ENCODE measurements at regions not wholly inside any gene's neighbourhood (a gene's known extent, or its start where the extent isn't known, plus 50 kb on each side); places are given as distances from the start of the nearest gene placed in this dataset.

DNA sequence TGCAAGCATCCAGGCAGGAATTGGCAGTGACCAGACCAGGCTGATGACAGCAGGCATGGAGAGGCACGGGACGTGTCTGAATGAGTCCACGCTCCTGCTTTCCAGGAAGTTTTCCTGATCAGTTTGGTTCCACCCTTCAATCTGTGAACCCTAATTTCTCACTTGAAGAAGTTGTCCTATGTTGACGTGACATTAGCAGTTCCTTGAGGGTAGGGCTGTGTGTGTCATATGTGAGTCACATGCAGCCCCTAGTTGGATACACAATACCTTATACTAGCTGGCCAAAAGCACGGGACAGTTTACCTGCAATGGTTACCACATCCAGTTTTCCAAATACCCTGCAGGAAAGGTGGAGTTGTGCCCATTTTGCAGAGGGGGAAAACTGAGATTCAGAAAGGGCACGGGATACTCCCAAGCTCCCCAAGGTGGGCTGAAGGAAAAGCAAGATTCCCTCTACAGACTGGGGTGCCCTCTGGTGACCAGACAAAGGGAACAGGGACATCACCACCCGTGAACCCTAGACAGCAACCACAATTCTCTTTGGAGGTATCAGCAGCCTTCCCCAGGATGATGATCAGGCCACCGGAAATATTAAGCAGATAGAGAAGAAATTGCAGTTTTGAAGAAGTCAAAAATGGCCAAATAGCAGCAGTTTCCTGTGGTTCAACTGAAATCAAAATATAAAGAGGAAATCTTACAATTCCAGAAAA is 194.5 kb downstream of the PHETA1 start:
- no peak for DNase-seq (ENCODE audit: low read depth)

DNA sequence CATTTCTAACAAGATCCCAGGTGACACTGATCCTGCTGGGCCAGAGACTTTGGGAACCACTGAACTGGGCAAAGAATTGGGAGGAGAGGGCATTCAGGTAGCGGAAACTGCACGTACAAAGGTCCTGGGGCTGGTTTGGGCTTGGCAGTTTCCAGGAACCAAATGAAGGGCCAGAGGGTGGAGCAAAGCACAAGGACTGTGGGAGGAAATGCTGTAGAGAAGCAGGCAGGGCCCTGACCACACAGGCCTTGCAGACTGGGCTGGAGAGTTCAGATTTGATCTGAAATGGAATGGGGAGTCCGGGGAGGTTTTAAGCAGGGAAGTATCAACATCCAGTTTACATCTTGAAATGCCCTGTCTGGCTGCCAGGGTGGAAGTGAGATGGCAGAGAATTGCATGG is 195.1 kb downstream of the PHETA1 start:
- no peak for DNase-seq (ENCODE audit: low read depth)

DNA sequence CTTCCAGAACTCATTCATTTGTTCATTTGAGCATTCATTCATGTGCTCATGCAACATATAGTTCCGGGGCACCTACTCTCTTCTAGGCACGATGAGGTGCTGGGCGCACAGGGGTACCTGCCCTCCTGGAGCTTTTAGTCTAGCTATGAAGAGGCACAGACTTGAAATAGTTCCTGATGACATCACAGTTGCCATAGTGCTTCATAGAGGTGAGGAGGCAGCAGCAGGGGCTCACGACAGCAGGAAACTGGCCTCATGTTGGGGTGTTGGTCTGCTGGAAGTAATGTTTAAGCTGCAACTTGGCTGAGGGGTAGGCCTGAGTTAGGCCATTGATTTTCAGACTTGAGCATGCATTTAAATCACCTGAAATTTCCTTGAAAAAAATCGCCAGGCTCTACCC is 195.5 kb downstream of the PHETA1 start:
- DNase-seq (ENCODE audit: low read depth), result no peak

DNA sequence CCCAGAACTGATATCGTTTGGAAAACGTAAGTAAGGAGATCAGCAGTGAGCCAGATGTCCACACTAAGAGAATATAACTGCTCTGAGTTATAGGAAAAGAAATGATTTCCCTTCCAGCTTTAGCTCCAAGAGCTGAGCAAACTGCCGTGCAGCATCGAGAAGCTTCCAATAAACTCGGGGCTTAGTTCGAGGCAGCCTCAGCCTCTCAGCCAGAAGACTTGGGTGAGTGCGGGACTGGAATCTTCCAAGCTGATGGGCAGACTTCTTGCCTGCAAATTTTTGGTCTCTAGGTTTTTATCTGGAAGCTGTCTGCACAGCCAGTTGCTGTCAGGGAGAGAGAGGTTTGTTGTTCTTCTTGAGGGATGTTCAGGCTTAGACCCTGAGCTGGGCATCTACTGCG is 196.1 kb downstream of the PHETA1 start:
- no peak for DNase-seq (ENCODE audit: low read depth)

DNA sequence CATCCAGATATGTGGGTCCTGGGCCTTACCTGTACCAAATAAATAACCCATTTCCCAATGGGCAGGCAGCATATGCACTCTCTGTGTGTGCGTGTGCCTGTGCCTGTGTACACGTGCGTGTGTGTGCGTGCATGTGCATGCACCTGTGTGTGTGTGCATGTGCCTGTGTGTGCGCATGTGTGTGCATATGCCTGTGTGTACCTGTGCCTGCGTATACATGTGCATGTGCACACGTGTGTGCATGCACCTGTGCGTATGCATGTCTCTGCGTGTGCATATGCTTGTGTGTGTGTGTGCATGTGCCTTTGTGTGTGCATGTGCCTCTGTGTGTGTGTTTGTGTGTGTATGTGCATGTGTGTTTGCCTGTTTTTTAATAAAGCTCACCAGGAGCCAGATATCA is 197.1 kb downstream of the PHETA1 start:
- no peak for DNase-seq (ENCODE audit: low read depth)

DNA sequence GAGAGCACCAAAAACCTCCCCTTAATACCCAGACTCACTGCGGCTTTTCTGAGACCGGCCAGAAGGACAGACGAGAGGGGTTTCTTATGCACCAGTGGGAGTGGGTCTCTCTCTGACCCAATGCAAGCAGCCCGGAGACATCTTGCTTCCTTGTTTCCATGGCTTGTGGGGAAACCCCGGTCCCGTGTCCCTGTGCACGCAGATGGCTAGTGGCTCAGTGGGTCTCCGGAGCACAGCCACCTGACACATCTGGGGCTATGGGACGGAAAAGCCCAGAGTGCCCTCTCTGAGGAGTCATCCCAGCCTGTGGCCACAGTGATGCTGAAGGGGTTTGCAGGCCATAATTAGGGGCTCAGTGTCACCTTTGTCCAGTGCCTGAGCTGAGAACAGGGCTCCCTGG is 197.6 kb downstream of the PHETA1 start:
- no peak for DNase-seq (ENCODE audit: low read depth)

DNA sequence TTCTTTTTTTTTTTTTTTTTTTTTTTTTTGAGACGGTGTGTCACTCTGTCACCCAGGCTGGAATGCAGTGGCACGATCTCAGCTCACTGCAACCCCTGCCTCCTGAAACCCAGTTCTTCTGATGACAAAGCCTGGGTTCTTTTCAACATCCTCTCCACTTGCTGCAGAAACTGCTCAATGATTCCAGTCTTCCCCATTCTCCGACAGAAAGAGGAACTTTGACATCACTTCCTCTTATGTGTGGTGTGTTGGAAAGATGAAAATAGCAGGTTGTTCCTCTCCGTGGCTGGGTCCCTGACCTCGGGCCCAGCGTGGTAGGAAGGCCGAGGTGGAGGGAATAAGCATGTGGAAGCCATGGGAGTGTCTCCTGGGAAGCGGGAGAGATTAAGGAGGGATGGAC is 198.4 kb downstream of the PHETA1 start:
- DNase-seq (ENCODE audit: low read depth), result no peak

DNA sequence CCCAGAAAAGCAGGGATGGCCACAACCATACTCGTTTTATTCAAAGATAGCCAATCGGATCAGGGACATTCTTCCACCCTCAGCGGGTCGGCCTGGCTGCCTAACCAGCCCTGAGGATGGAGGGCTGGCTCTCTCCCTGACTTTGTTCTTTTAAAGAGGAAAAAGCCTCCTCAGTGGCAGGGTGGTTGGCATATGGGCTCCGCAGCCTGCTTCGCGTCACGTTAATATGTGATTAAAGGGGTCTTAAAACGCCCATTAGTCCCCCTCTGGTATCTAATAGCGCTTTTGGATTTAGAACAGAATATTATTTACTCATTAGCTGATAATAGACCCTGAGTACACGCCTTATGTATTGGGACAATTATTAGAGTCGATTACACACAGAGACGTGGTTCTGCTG is 199.4 kb downstream of the PHETA1 start:
- no peak for DNase-seq (ENCODE audit: low read depth)

DNA sequence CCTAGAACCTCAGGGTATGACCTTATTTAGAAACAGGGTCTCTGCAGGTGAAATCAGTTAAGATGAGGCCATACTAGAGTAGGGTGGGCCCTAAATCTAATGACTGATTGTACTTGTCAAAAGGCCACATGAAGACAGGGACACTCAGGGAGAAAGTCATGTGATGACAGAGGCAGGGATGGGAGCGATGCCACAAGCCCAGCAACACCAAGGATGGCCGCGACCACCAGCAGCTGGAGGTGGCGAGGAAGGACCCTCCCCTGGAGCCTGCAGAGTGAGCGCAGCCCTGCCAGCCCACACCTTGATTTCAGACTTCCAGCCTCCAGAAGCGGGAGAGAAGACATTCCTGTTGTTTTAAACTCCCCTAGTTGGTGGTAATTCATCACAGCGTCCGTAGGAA is 199.9 kb downstream of the PHETA1 start:
- no peak for DNase-seq (ENCODE audit: low read depth)

DNA sequence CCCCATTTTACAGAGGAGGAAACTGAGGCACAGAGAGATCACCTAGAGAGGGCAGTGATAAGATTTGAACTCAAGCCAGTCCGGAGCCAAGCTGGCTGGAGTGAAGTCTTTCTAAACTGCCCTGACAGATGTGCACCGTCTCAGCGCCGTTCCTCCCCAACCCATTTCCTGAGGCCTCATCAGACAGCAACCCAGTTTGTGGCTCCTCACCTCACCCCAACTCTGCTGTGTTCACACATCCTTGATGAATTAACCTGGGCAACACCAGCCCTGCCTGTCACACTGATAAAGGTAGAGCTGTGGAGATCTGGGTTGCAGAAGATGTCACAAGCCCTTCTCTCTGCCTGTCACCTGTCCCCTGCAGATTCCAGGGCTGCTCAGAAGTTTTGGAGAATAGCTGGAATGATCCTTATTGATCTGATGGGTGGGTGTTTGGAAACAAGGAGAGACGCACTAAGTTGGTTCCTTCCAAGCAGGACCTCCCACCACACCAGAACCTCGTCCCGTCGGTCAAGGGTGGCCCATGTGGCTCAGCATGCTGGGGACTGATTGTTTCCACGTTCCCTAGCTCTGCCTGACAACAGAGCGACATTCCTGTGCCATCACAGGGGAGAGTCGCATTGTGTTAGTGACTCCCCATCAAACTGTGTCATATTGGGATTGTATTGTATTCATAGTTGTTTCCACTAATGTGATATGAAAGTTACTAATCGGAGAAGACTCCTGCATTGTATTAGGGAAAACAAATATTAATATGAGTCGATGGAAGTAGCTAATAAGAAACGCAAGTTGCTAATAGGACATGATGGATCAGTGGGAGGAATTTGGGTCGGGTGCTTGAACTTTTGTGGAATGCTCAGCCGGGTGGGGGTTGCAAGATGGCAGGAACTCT is 200.6 kb downstream of the PHETA1 start:
- no peak for DNase-seq (ENCODE audit: low read depth)

DNA sequence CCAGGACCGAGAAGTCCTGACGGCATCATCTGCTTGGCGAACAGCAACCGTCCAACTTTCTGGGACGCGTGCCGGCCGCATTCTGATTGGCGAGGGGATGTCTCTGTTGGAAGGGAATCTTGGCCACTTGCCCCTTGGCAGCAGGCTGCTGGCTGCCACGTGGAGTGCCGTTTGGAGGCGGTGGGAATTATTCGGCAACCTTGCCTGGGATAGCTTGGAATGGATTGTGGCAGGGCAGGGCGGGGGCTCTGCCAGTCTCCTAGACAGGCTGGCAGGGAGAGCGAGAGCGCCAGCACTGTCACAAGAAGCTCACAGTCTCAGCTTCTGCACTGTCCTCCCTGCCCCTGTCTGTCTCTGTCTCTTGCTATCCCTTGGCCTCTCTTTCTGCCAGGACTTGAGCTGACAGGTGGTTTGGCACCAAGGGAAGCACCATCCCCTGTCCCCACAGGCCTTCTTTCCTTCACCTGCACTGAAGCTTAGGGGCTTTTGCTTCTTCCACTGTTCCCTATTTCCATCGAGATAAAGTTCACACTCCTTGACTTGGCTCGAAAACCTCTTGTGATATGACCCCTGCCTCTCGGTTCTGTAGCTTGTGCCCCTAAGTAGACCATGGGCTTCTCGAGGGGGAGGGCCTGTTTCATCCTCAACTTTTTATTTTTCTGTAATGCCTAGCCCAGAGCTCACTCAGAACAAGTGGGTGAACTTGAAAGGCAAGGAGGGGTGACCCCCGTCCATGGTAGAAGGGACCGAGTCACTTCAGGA is 201.9 kb downstream of the PHETA1 start:
- DNase-seq (ENCODE audit: low read depth), result no peak

DNA sequence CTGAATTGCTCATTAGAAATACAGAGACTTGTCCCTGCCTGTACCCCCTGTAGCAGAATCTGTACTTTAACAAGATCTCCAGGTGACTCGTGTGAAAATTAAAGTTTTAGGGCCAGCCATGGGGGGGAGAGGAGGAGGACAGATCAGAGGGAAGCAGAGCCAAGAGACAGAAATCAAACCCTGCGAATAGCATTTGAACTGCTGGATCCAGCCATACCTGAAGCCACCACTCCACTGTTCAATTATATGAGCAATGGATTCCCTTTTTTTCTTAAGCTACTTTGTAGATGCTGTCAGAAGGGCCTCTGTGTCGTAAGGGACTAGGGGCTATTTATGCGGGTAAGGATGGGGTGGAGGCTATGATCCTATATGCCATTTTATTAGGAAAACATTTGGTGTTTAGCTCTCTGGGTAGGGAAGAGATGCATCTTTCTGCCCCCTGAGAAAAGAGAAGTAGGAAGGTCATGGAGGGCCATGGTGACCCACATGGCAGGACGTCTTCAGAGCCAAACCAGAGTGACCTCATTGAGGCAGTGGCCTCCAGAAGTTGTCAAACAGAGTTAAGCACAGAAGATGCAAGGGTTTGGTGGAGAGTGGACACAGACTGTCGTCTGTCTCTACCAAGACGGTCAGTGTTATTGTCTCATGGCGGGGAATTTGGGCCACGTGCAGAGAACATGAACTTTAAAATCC is 203.9 kb downstream of the PHETA1 start:
- no peak for DNase-seq (ENCODE audit: low read depth)

DNA sequence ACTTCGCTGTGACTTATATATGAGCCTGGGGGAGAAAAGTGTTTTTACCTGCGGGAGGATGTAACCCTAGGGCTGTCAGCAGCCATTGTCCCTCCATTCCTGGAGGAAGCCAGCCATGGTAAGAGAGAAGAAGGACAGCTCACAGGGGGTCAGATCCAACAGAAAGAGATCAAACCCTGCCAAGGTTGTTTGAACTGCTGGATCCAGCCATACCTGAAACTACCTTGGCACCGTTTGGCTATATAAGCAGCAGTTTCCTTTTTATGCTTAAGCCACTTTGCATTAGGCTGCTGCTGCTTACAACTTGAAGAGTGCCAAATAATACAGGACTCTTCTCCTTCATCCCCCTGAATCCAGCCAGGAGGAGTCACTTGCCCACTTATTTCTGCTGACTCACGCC is 205.5 kb downstream of the PHETA1 start:
- no peak for DNase-seq (ENCODE audit: low read depth)

DNA sequence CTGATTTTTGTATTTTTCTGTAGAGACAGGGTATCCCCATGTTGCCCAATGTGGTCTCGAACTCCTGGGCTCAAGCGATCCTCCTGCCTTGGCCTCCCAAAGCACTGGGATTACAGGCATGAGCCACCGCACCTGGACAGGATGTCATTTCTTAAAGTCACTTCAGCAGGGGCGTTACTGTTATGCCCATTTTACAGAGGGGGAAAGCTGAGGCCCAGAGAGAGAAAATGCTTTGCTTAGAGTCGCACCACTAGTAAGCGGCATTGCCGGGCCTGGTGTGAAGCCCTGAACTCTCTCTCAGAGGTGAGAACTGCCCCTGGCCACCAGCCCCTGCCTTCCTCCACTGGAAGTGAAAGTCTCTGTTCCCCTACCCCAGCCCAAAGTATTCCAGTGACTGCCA is 207.0 kb downstream of the PHETA1 start:
- DNase-seq (ENCODE audit: low read depth), result no peak

DNA sequence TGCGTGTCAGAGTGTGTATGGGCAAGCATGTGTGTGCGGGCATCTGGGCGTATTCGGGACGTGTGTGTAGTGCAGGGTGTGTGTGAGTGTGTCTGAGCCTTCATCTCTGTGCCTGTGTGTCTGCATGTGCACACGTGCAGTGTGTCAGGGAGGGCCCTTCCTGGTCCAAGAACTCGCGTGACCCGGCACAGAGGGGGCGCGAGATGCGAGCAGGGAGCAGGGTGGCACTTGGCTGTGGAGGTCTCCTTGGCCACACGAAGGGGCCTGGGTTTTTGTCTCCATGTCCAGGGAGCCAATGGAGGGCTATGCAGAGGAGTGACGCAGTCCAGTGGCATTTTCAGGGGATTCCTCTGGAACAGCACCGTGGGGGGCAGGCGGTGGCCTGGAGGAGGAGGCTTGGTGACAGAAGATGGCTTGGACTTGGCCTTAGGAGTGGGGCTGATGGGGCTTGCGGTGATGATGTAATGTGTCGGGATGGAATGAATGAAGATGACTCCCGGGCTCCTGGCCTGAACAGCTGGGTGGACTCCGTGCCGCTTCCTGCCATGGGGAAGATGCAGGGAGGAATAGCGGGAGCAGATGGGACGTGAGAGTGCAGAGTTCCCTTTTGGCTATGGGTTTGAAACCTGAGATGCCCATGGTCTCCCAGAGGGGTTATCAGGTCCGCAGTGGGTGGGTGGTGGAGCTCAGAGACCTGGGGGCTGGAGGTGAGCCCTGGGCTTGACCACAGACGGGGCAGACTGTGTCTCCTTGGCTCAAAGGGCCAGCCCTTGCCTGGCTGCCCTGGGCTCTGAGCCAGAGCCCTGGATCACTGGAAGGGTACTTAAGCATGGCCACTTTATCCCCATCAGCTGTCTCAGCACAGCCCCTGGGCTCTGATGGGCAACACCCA is 208.3 kb downstream of the PHETA1 start:
- no peak for DNase-seq (ENCODE audit: low read depth)

DNA sequence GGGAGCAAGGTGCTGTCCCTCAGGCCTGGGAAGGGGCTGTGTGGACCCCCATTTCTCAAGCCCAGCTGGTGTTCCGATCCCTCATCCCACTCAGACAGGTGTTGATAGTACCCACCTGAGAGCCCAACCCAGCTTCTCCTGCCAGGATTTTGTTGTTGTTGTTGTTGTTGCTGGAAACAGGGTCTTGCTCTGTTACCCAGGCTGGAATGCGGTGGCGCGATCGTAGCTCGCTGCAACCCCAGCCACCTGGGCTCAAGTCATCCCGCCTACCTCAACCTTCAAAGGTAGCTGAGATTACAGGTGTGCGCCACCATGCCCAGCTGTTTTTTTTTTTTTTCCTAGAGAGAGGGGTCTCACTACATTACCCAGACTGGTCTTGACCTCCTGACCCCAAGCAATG is 209.9 kb downstream of the PHETA1 start:
- DNase-seq (ENCODE audit: low read depth), result no peak

DNA sequence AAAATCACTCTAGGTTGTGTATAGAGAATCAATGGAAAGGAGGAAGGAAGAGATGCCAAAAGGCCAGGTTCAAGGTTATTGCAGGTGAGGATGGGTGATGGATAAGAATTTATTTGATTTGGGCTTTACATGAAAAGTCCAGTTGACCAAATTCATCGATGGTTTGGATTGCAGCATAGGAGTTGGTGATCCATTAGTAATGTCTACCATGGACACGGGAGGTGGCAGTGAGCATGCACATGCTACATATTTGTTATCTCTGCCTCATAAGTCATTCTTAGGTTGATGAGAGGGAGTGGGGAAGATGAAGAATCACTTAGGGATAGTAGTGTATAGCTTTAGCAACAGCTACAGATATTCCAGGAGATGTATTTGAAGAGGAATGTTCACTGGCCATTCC is 211.4 kb downstream of the PHETA1 start:
- no peak for DNase-seq (ENCODE audit: low read depth)

DNA sequence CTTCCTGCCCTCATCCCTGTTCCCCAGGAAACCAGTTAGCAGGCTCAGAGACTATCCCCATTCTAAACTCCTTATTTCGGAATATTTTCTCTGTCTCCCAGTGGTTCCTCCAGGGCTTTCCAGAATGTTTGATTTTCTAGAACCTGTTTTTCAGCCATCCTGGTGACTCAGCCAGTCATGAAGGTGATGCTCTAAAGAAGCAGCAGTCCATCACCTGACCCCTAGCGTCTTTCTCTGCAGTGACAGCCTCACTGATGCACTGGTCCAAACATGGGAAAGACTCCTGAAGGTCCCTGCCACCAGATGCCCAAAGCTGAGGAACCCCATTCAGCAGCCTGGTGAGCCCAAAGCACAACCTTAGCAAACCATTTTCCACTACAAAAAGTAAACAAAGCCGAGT is 212.6 kb downstream of the PHETA1 start:
- DNase-seq (ENCODE audit: low read depth), result no peak

DNA sequence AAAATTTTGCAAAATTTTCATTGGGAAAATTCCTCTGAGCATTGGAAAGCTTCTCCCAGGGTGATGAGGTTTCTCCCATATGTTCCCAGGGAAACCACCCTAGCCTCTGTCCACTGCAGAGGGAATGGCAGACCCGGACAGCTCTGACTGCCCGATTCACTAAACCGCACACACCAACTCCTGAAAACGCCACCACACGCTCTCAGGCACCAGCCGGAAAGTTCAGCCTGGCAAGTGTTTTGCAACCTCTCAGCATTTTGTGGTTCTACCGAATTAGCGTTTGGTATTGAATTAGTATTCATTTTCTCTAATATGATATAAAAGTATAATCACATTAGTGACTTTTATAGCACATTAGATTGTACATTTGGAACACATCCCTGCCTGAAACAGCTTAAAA is 213.4 kb downstream of the PHETA1 start:
- DNase-seq (ENCODE audit: low read depth), result no peak

DNA sequence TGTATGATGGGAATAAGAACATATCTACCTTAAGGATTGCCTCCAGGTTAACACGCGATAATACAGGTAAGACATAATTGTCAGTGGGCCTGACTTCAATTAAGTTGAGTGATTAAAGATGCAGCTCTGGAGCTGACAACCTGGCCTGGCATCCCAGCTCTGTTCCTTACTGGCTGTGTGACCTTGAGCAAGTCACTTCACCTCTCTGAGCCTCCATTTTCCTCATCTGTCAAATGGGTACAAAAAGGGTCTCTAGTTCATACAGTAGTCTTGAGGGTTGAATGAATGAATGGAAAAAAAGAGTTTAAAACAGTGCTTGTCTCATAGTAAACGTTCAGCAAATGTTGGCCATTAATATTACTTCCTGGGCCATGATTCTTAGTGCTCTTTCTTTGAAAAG is 213.9 kb downstream of the PHETA1 start:
- DNase-seq (ENCODE audit: low read depth), result no peak

DNA sequence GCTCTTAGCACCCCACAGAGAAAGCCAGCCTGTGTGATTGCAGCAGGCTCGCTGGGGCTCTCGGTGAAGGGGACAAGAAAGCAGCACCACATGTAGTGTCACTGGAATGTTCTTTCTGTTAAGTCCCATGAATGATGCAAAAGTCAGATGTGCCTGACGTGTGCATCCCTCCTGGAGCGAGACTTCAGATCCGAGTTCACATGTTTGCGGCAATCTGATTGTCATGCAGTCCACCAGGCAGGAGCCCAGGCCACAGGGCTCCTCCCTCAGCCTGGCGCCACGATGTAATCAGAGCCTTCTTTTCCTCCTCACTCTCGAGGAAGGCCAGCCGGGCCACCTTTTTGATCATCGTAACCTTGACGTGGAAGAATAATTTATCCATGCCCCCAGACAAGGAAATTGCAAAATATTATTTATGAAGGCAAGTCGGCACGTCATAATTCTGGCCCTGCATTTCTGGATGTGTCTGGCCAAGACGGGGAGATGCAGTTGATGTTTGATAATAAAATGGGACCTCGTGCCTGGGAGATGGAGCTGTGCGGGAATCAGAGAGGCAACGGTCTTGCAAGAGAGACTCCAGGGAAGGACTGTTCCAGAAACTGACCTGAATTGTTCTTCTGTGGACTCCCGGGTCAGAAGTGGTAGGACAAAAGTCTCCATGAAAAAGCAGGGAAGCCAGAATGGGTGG is 214.6 kb downstream of the PHETA1 start:
- no peak for DNase-seq (ENCODE audit: low read depth)

Measured in EH (cell line).